ENCODE measurements at regions not wholly inside any gene's neighbourhood (a gene's known extent, or its start where the extent isn't known, plus 50 kb on each side); places are given as distances from the start of the nearest gene placed in this dataset.

- TF ChIP-seq FOXC1 (CRISPR knock-in tag; IDR thresholded peaks at IDR 0.05; ENCODE audit: borderline replicate concordance) (peak; percentile 32; the same call in 1 of the 2 replicates), CEBPG (CRISPR knock-in tag; IDR thresholded peaks at IDR 0.05) (no peak), ZBTB43 (CRISPR knock-in tag; conservative IDR thresholded peaks at IDR 0.05) (no peak), POLR2A (IDR thresholded peaks at IDR 0.05; ENCODE audit: insufficient read depth in 1 of 2, low read depth in 2 of 2, low read length in 2 of 2) (no peak), DZIP1 (CRISPR knock-in tag; IDR thresholded peaks at IDR 0.05) (no peak), FLYWCH1 (CRISPR knock-in tag; IDR thresholded peaks at IDR 0.05) (no peak), KDM2A (CRISPR knock-in tag; IDR thresholded peaks at IDR 0.05; ENCODE audit: borderline replicate concordance, low read depth) (no peak)
Observed at GRCh38 chr2:120787111-120787821, 51.6 kb downstream of the GLI2 start (continued).

Data from HepG2 (cell line).